ENCODE measurements at regions not wholly inside any gene's neighbourhood (a gene's known extent, or its start where the extent isn't known, plus 50 kb on each side); places are given as distances from the start of the nearest gene placed in this dataset.

DNA sequence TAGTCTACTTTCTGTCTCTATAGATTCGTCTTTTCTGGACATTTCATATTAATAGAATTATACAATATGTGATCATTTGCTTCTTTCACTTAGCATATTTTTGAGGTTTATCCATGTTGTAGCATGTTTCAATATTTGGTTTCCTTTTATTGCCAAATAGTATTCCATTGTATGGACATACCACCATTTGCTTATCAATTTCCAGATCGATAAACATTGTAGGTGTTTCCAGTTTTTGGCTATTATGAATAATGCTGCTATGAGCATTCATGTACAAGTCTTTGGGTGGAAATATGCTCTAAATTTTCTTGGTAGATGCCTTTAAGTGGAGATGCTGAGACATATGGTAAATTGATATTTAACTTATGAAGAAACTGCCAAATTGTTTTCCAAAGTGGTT lies 114.1 kb downstream of the RND3 start:
- TF ChIP-seq, protein P1, sequence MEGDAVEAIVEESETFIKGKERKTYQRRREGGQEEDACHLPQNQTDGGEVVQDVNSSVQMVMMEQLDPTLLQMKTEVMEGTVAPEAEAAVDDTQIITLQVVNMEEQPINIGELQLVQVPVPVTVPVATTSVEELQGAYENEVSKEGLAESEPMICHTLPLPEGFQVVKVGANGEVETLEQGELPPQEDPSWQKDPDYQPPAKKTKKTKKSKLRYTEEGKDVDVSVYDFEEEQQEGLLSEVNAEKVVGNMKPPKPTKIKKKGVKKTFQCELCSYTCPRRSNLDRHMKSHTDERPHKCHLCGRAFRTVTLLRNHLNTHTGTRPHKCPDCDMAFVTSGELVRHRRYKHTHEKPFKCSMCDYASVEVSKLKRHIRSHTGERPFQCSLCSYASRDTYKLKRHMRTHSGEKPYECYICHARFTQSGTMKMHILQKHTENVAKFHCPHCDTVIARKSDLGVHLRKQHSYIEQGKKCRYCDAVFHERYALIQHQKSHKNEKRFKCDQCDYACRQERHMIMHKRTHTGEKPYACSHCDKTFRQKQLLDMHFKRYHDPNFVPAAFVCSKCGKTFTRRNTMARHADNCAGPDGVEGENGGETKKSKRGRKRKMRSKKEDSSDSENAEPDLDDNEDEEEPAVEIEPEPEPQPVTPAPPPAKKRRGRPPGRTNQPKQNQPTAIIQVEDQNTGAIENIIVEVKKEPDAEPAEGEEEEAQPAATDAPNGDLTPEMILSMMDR (conservative IDR thresholded peaks at IDR 0.05) = no peak
- Mint-ChIP-seq H3K36me3 (ENCODE audit: low read depth) (peaks cover 8% of the 10 kb centered on the region), H3K9me3 (peaks cover 10% of the 10 kb centered on the region), H3K4me3 (no peak overlapping the region), H3K4me1 (peaks cover 31% of the 10 kb centered on the region), H3K27me3 (ENCODE audit: low read depth) (no peaks in the 10 kb centered on the region), H3K27ac (ENCODE audit: unreplicated experiment) (no peak overlapping the region)
- DNase-seq (ENCODE audit: low read depth, low spot score) = no peak

DNA sequence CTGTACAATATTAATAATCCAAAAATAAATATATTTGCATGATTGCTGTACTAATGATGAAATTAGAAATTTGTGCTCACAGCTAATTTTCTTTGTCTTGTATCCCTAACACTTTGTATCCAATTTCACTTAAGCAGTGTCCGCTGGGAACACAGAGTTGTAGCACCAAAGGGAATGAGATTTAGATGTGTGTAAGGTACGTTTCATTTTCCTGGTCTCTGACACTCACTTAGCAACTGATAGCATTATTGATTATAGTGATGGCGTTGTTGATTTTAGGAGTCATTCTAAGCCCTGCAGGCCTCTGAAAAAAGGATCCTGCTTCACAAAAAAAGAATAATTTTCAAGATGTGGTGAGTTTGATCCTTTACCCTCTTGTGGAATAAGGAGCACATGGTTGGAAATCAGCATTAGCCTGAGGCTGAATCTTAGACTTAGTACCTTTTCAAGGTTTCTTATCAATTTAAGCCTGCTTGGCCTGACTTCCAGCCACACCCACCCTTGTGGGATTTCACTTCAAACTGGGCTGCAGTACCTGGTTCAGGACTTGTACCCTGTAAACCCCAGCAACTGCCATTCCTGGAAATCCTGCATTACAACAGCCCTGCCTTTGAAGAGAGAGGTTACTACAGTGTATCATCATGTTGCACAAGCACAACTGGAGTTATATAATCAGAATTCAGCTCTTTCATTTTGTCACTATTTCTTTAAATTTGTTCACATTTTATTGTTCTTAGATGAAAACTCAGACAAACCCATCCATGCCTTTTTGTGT lies 116.2 kb downstream of the RND3 start:
- H3K9me3 Mint-ChIP-seq = peaks cover 8% of the 10 kb centered on the region
- no peak overlapping the region for H3K27ac Mint-ChIP-seq (ENCODE audit: unreplicated experiment)
- H3K27me3 Mint-ChIP-seq (ENCODE audit: low read depth) = no peaks in the 10 kb centered on the region
- no peak for DNase-seq (ENCODE audit: low read depth, low spot score)
- TF ChIP-seq, protein P1 (conservative IDR thresholded peaks at IDR 0.05) = no peak
- peaks cover 8% of the 10 kb centered on the region for H3K36me3 Mint-ChIP-seq (ENCODE audit: low read depth)
- H3K4me3 Mint-ChIP-seq = no peak overlapping the region
- H3K4me1 Mint-ChIP-seq = peaks cover 14% of the 10 kb centered on the region

DNA sequence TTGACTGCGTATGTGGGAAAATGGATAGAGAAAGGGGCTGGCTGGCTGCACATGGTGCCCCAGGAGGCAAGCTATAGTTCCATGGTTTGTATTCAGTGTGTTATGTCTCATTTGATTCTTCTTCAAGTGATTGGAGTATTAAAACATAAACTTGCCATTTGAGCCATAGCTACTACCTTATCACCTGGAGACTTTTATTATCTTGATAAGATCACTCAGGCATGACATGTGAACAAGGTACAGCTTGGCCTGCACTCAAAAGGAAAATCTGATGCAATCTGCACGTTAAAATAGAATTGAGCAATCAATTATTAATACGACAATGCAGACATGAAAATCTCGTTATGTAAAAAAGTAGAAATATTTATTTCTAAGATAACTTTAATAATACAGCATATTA lies 116.9 kb downstream of the RND3 start:
- H3K9me3 Mint-ChIP-seq = peaks cover 11% of the 10 kb centered on the region
- TF ChIP-seq, protein P1 (conservative IDR thresholded peaks at IDR 0.05) = no peak
- H3K4me3 Mint-ChIP-seq = no peak overlapping the region
- no peak overlapping the region for H3K27ac Mint-ChIP-seq (ENCODE audit: unreplicated experiment)
- peaks cover 7% of the 10 kb centered on the region for H3K4me1 Mint-ChIP-seq
- peaks cover 10% of the 10 kb centered on the region for H3K36me3 Mint-ChIP-seq (ENCODE audit: low read depth)
- no peaks in the 10 kb centered on the region for H3K27me3 Mint-ChIP-seq (ENCODE audit: low read depth)
- DNase-seq (ENCODE audit: low read depth, low spot score) = no peak

DNA sequence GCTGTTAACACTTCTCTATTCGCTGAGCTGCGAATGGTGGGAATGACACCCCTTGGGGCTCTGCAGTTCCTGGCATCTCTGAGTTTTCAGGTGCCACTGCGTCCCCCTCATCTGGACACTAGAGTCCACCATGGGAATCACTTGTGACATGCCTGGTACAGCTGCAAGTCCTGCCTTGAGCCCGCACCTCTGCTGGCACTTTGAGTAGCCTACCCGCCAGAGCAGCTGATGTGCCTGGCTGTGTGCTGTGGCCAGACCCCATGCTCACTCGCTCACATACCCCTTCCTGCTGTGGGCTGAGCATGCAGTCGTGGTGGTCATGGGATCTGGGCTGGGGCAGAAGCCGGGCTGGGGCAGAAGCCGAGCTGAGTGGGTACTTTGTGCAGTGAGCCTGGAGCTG lies 117.6 kb downstream of the RND3 start:
- H3K27me3 Mint-ChIP-seq (ENCODE audit: low read depth) = no peaks in the 10 kb centered on the region
- H3K9me3 Mint-ChIP-seq = peaks cover 9% of the 10 kb centered on the region
- TF ChIP-seq, protein P1 (conservative IDR thresholded peaks at IDR 0.05) = no peak
- no peak overlapping the region for H3K4me3 Mint-ChIP-seq
- H3K27ac Mint-ChIP-seq (ENCODE audit: unreplicated experiment) = no peak overlapping the region
- H3K4me1 Mint-ChIP-seq = peaks cover 4% of the 10 kb centered on the region
- H3K36me3 Mint-ChIP-seq (ENCODE audit: low read depth) = peaks cover 10% of the 10 kb centered on the region
- no peak for DNase-seq (ENCODE audit: low read depth, low spot score)

DNA sequence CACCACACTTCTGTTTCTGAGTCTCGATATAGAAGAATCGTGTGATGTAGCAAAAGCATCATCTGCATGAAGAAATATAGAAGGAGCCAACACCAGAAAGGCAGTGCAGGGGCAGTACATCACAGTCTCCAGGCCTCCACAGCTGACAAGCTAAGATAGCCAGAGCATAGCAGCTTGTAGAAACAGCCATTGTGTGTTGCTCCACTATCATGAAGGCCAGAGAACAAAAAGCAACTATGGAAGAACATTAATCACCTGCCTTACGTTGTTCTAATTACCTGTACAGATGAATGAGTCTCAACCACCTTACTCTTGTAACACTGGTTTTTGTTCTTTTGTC lies 129.0 kb downstream of the RND3 start:
- TF ChIP-seq, protein P1 (conservative IDR thresholded peaks at IDR 0.05) = no peak
- Mint-ChIP-seq H3K36me3 (ENCODE audit: low read depth) (peaks cover 2% of the 10 kb centered on the region), H3K4me3 (no peak overlapping the region), H3K27me3 (ENCODE audit: low read depth) (no peaks in the 10 kb centered on the region), H3K27ac (ENCODE audit: unreplicated experiment) (no peak overlapping the region), H3K9me3 (peaks cover 14% of the 10 kb centered on the region), H3K4me1 (peaks cover 3% of the 10 kb centered on the region)
- no peak for DNase-seq (ENCODE audit: low read depth, low spot score)
